Limb (tissue), 2 donors: ENCODE measurements at regions not wholly inside any gene's neighbourhood (a gene's known extent, or its start where the extent isn't known, plus 50 kb on each side); places are given as distances from the start of the nearest gene placed in this dataset.

Experiments
- DNase-seq, 2 donors: peaks; one replicate each; pipeline ENCODE4 v3.0.0-alpha.2; 2016; ENCODE audit errors: extremely low spot score in 2 of 2

GRCh38 chrX:82081027-82081426, 879.1 kb downstream of the SH3BGRL start:
- no peak for DNase-seq

DNA sequence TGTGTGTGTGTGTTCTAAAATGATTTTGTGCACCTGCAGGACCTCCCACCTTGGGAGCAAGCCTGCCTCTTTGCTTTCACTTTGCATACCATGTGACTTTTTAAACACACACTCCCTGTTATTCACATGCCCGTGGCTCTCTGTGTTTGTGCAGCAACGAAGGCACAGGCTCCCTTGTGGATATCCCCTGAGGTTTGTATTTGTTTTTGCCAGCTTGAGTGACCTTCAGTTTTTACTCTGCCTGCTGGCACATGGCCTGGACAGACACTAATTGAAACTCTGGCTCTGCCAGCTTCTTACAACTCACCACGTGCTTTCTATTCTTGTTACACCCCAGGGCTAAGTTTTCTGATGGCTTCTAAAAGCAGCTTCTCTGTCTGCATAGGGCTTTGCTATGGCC, 885.8 kb downstream of the SH3BGRL start:
- DNase-seq = no peak

- no peak for DNase-seq
Observed at GRCh38 chrX:82092307-82092706, 890.4 kb downstream of the SH3BGRL start.

DNA sequence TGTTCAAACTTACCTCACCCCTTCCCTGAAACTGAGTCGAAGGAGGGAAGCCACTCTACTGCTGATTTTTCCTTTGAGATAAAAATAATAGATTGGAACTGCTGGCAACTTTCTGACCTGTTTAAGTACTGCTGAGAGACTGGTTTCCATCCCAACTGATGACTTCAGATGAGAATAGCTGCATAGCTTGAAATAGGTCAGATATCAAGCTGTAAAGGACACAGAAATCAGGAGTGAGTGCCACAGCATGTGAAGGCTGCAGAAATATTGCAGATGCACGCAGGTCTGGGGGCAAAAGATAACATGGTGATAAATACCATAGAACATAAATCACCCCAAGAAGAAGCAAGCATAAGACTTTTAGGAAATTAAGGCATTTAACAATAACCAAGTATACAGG, 923.2 kb downstream of the SH3BGRL start:
- DNase-seq = no peak

- no peak for DNase-seq
Observed at GRCh38 chrX:82127228-82128123, 925.6 kb downstream of the SH3BGRL start.

DNA sequence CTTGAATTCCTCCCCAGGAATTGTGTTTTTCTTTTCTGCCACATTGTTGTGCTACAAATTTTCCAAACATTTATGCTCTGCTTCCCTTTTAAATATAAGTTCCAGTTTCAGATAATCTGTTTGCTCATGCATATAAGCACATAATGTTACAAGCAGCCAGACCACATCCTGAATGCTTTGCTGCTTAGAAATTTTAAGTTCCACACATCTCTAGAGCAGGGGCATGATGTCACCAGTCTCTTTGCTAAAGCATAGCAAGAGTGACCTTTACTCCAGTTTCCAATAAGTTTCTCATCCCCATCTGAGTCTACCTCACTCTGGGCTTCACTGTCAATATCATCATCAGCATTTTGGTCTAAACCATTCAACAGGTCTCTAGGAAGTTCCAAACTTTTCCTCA, 932.5 kb downstream of the SH3BGRL start:
- DNase-seq = no peak

- no peak for DNase-seq
Observed at GRCh38 chrX:82141942-82142341, 940.0 kb downstream of the SH3BGRL start.

DNA sequence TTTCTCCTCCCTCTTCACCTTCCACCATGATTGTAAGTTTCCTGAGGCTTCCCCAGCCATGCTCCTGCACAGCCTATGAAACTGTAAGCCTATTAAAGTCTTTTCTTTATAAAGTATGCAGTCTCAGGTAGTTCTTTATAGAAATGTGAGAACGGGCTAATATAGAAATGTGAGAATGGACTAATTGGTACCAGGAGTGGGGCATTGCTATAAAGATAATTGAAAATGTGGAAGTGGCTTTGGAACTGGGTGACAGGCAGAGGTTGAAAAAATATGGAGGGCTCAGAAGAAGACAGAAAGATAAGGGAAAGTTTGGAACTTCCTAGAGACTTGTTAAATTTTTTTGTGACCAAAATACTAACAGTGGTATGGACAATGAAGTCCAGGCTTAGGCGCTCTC, 959.3 kb downstream of the SH3BGRL start:
- DNase-seq = no peak

- DNase-seq = no peak
Observed at GRCh38 chrX:82163701-82164100, 961.8 kb downstream of the SH3BGRL start.

- DNase-seq = no peak
Observed at GRCh38 chrX:82196866-82197265, 995.0 kb downstream of the SH3BGRL start.

DNA sequence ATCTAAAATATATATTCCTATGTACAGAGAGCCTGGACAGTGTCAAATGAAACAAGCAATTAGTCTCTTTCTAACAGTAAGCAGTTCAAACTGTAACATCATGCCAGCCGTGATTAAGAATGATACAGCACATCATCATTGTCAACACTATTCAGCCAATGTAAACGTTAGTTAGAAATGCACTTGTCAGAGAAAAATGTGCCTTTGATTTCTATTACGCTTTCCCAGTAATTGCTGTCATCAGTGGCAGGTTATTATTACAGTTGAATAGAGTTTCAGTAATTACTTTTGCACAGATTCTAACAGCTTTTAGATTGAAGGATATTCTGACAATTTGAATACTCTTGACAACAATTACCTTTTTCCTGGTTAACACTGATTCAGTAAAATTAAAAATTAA, 1007.1 kb downstream of the SH3BGRL start:
- DNase-seq = no peak

GRCh38 chrX:82218361-82218760, 1016.5 kb downstream of the SH3BGRL start:
- DNase-seq = peak in 1 of 2 donors; percentile 3

- no peak for DNase-seq
Observed at GRCh38 chrX:82219129-82219528, 1017.2 kb downstream of the SH3BGRL start.

GRCh38 chrX:82224961-82225360, 1023.1 kb downstream of the SH3BGRL start:
- DNase-seq = no peak

GRCh38 chrX:82230013-82230412, 1028.1 kb downstream of the SH3BGRL start:
- DNase-seq = no peak

GRCh38 chrX:82232679-82233078, 1030.8 kb downstream of the SH3BGRL start:
- no peak for DNase-seq

DNA sequence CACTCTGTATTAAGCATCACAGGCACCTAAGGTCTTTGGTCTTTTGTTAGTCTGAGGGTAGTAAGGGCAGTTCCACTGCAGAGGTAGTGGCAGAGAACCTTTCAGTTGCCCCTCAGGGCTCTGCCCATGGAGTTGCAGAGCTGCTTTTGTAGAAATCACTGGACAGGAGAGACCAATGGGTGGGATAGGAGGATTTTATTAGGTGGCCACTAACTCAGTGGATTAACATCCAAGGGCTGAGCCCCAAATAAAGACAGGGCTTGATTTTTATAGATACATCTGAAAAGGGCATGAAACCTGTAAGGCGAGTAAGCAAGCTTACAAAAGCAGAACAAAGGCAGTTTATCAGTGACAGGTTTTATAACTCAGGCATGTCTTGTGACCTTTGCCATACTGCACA, 1035.4 kb downstream of the SH3BGRL start:
- no peak for DNase-seq
